Loucy (cell line): ENCODE measurements at regions not wholly inside any gene's neighbourhood (a gene's known extent, or its start where the extent isn't known, plus 50 kb on each side); places are given as distances from the start of the nearest gene placed in this dataset.

Experiments
- CTCF ChIP-seq: fragments of 200-600 bp; sonication (generic); conservative IDR thresholded peaks from 2 replicates; pipeline ENCODE4 v1.5.1; 2014; ENCODE audit warnings: mild to moderate bottlenecking, antibody characterized with exemption, low read length
- EZH2phosphoT487 ChIP-seq: fragments of 200-600 bp; IDR thresholded peaks from 2 replicates; pipeline ENCODE4 v1.6.1; 2018; ENCODE audit warnings: antibody characterized with exemption, mild to moderate bottlenecking, moderate library complexity, borderline replicate concordance

- TF ChIP-seq CTCF (no peak), EZH2phosphoT487 (no peak)
Observed at GRCh38 chr11:80028998-80029397, 588.2 kb upstream of the TENM4 start.
